Sigmoid colon (tissue), 4 donors: ENCODE measurements at regions not wholly inside any gene's neighbourhood (a gene's known extent, or its start where the extent isn't known, plus 50 kb on each side); places are given as distances from the start of the nearest gene placed in this dataset.

Experiments used
- CTCF ChIP-seq, 4 experiments: fragments of 450-650 bp in 3 of 4; fragments of 200-600 bp in 1 of 4; IDR thresholded peaks; one replicate each; pipeline ENCODE4 v1.5.1; 2016 to 2019; ENCODE audit warnings: antibody characterized with exemption in 4 of 4, mild to moderate bottlenecking in 3 of 4, moderate library complexity in 2 of 4
- EP300 ChIP-seq, 4 donors: sonication (generic); formaldehyde crosslinking; IDR thresholded peaks; one replicate each; pipeline ENCODE4 v1.6.1; 2017; ENCODE audit warnings: antibody characterized with exemption in 4 of 4

GRCh38 chr10:42988517-42989395 lies 88.1 kb upstream of the RET start:
- no peak for TF ChIP-seq EP300 (IDR thresholded peaks at IDR 0.05)
- no peak for TF ChIP-seq CTCF (IDR thresholded peaks at IDR 0.05)
